DMS79 (cell line): ENCODE measurements at regions not wholly inside any gene's neighbourhood (a gene's known extent, or its start where the extent isn't known, plus 50 kb on each side); places are given as distances from the start of the nearest gene placed in this dataset.

ENCODE experiments used
- DNase-seq: peaks from one replicate; lab custom pipeline; 2025; lab: John Stamatoyannopoulos, UW

DNA sequence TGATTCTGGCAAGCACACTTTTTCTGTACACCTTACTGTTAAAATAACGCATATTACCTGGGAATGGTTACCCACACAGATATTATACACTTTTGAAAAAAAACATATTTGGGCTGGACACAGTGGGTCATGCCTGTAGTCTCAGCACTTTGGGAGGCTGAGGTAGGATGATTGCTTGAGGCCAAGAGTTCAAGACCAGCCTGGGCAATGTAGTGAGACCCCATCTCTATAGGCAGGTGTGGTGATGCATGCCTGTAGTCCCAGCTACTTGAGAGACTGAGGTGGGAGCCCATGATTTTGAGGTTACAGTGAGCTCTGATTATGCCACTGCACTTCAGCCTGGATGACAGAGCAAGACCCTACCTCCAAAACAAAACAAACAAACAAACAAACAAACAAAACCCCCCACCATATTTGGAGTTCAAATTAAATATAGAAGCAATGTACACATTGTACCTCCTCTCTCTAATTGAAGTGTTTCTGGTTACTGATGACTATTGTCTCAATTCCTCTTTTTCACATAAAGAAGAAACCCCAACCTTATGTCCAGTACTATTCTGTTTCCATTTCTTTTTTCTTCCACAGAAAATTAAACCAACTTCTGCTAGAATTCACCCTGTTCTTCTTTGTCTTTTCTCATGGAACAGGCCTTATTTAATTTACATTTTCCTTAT lies 152.6 kb upstream of the UMPS start:
- no peak for DNase-seq

DNA sequence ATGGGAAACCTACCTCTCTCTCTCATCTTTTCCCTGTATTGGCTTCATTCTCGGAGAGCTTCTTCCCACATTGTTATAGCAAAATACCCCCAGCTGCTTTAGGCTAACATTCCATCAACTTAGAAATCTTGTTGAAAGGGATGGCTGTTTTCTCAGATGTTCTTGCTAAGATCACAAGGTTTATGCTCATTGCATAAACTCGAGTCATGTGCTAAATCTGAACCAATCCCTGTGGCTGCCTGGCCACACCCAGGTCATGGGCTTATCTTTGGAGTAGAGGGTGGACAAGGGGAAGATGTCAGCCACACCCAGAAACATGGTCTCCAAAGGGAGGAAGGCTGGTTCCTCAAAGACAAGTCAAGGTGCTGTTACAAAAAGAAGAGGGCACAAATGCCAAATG lies 150.6 kb upstream of the UMPS start:
- no peak for DNase-seq

DNA sequence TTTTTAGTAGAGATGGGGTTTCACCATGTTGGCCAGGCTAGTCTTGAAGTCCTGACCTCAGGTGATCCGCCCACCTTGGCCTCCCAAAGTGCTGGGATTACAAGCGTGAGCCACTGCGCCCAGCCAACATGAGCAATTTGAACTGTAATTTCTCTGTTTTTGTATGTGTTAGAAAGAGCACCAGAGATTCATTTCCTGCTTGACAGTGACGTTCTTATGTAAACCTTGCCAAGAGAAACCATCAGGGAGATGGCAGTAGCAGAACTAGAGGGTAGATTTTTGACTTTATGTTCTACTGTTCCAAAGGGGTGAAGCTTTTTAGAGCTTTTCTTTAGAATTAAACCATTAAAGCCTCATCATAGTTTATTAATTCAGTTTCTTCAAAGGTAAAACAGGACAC lies 148.1 kb upstream of the UMPS start:
- no peak for DNase-seq

DNA sequence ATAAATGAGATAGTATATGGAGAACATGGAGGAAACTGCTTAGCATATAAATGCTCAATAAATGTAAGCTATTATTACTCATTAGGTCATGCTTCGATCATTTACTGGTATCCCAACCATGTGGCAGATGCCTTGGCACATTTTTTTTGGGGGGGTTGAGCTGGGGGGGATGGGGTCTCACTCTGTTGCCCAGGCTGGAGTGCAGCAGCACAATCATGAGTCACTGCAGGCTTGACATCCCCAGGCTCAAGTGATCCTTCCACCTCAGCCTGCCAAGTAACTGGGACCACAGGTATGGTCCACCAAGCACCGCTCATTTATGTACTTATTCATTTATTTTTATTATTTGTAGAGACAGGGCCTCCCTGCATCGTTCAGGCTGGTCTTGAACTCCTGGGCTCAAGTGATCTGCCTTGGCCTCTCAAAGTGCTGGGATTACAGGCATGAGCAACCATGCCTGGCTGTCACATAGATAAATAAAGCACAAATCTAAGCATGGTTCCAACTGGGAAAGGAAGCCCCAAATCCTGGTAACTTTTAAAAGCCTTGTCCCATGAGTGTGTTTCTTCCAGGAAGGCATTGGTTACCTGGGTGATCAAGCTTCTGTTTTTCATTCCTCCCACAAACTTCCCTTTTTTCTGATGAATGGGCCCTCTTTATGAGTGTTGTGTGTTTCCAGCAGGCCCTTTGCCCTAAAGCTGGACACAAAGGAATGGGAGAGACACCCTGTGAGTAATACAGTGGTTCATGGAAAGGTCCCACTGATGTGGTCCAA lies 147.4 kb upstream of the UMPS start:
- DNase-seq: no peak

DNA sequence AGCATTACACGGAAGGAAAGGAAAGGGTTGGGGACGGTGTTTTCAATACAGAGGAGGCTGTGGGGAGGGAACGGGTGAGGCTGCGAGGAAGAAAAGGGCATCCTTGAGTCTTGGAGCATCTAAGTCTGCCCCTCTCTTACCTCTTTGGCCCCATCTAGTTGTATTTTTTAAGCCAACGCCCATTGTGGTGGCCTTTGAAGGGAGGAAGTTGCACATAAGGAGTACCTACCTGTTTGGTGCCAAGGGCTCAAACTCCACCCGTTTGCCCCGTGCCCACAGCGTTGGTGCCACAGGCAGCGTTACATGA lies 146.1 kb upstream of the UMPS start:
- DNase-seq: no peak

DNA sequence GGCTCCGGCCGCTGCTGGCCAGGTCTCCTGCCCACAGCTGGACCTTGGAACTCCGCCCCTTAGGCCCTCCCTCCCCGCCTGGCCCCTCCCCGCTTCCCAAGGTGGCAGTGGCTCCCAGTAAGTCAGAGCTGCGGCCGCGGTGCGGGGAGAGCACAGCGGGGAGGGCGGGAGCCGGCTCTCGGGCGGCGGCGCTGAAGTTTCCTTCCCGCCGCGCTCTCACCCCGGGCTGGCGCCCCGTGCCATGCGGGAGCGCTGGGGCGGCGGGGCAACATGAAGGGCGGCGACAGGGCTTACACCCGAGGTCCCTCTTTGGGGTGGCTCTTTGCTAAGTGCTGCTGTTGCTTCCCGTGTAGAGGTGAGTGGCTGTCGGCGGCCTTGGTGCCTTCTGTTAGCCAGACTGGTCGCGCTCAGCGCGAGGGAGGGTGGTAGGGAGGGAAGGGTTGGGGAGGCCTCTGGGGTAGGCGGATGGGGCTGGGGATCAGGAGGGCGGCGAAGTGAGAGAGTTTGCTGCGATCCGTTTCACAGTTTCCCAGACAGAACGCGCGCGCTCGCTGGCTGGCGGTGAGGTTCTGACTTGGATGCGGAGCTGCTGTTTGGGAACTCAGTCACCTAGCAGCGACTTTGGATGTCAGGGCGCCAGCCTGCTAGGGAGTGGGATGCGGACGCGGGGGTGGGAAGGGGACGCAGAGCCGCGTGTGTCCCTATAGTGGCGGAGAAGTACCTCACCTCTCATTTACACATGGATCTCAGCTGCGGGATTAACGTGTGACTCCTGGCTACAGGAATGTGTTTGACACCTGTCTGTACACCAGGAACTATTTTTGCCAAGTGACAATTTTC lies 145.5 kb upstream of the UMPS start:
- DNase-seq: no peak

DNA sequence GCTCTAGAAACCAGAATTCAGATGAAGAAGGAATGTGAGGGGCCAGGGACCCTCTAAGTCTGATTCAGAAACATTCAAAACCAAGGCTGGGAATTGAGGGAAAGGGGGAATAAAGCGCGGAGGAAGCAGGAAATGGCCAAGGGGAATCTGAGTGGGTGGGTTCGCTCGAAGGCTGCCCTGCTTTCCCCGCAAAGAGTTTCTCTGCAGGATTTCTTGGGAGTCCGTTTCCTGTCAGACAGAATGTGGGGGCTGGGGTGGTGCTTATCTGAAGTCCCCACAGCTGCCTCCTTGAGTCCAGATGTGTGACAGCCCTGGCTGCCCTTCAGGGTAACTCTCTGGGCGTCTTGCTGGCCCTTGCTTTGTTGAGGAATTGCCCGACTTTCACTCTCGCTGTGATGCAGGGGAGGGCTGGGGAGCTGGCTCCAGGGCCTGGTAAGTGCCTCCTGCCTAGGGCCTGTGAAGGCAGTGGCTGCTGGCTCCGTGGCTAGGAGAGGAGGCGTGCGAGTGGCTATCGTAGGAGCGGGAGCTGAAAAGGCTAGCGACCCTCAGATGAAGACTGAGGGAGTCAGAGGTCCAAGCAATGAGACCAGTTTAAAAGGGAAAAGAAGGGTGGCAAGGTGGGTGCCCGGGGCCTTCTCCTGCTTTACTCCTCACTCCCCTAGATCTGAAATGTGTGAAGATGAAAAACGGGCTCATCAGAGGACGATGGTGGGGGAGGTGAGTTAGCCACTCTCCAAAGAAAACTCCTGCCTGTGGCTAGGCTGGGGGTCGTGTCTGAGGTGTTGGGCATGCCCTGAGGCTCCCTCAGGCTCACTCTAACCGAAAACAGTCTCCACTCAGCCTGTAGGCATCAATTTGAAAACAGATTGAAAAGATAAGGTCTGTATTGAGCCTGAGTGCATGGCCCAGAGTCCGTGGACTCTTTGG lies 143.9 kb upstream of the UMPS start:
- DNase-seq: no peak

DNA sequence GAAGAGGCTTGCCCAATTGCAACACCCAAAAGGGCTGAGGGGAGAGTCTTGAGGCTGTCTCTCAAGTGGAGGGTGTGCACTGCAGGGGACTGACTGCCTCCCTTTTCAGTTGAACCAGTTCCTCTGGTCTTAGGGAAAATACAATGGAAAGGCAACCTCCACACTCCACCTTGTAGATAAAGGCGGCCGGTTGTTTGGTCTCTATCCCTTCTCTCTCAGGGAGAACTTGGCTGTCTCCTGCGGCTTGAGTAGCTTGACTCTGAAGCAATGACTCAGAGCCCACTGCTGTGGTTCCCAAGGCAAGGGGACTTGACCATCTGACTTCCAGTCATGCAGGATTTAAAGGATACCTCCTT lies 143.2 kb upstream of the UMPS start:
- no peak for DNase-seq

DNA sequence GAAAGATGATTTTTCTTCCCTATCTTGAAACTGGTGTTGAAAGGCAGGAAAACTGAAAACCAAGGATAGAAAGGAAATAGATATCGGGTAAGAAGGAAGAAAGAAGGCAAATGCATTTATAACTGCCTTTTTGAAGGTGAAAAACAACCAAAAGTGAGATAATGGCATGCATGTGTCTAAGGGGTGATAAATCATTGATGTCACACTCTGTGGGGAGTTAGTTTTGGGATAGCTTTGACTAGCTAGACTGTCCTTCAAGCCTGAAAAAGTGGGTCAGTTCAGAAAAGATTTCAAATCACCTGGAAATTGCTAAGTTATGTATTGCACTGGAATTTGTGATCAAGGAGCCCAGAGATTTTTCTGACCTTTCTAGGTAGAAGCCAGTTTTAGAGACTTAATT lies 142.2 kb upstream of the UMPS start:
- no peak for DNase-seq

DNA sequence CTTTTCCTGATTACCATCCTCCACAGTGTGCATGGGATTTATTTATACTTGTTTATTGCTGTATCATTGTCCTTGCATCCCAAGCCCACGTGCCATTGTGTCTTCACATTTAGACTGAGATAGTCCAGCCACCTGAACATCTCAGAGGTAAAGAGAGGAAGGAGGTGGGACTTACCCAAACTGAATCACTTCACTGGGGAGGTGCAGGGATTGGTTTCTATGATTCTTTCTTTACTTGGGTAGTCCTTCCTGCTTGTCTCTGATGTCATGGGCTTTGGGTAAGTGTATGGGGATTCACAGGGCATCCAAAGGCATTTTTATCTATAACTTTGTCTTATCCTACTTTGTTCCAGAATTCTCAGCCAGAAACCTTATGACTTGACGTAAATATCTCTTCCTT lies 141.5 kb upstream of the UMPS start:
- DNase-seq: no peak

DNA sequence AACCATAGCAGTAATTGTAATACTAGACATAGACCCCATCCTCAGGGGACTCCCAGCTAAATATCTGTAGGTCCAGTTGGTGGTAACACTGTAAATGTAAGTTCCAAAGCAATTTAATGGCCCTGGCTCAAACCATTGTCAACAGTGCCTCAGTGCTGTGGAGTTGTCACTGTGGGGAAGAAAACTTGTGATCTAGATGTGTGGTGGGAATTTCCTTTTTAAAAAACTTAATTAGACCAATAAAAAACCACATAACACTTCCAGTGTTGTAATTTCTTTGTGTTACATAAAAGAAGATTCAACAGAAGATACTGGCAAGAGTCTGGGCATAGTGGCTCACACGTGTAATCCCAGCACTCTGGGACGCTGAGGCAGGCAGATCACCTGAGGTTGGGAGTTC lies 138.6 kb upstream of the UMPS start:
- DNase-seq: no peak

DNA sequence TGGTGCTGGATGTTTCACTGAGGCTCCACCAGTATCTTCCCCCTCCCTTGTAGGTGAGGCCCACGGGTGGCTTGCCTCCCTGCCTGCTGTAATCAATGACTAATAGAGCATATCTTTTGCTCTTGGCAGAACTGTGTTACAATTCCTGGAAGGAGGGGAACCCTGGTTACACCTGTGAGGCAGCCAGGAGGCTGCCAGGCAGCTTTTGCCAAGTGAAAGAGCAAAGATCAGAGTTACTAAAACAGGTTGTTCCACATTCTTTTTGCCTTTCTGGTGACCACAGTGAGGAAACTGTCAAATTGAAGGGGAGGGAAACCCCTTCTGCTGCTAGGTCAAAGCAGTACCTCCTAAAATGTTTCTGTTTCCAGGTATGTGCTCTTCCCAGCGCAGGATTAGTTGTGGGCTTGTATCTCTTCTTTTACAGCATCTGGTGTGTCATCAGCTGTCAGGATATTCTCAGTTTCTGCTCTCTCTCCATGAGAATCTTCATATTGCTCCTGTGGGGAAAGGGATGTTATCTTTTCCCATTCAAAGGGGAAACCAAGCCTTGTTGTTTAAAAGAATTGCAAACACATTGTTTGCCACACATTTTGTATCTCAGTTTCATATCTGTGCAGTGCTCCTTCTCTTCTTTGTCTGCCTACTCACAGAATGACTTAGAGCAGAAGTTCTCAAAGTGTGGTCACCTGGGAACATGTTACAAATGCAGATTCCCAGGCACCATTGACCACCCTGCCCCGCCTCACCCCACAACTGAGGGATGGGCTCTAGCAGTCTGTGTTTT lies 137.4 kb upstream of the UMPS start:
- DNase-seq: peak; percentile 74

DNA sequence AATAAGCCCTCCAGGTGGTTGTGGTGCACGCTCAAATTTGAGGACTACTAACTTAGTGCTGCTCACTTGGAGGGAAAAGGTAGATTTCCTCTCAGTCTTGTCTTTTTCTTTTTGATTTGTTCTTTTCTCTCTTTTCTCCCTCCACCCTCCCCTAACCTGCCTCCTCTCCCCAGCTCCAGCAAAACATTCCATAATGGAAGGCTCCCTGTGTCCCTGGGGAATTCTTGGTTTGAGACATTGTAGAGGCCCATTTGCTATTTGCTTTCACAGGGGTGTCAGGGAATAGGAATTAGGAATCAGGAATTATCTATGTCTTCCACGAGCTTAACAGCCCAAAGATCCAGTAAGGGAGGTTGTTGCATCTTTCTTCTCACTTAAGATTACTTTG lies 136.8 kb upstream of the UMPS start:
- DNase-seq: no peak

DNA sequence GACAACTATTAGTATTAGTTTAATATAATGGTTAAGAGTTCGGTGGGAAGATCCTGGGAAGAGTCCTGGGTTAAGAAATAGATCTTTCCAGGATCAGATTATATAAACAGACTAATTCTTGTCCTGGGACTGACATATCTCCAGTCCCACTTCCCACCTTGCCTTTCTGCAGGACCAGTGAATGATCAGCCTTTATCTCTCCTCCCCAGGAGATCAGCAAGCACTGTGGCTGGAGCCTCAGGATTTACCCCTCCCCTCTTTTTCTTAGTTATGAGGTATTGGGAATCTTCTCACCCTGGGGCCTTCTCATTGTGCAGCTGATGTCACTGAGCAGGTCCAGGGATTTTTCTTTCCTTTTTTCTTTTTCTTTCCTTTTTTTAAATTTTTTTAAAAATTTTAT lies 135.7 kb upstream of the UMPS start:
- DNase-seq: no peak

DNA sequence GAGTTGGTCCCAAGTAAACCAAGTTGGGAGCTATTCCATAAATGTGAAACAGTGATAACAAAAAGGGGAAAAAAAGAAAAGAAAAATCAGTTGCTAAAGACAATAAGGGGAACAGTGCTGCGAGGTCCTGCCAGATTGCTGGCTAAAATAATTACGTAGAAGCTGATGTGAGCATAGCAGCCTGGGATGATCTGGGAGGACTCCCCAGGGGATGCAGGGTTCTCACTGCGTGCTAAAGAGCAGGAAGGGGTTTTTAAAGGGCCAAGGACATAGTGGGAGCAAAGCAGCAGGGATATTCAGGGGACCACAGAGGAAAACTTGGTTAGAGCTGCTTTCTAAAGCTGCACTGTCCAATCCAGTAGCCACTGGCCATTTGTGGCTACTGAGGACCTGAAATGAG lies 133.0 kb upstream of the UMPS start:
- no peak for DNase-seq

DNA sequence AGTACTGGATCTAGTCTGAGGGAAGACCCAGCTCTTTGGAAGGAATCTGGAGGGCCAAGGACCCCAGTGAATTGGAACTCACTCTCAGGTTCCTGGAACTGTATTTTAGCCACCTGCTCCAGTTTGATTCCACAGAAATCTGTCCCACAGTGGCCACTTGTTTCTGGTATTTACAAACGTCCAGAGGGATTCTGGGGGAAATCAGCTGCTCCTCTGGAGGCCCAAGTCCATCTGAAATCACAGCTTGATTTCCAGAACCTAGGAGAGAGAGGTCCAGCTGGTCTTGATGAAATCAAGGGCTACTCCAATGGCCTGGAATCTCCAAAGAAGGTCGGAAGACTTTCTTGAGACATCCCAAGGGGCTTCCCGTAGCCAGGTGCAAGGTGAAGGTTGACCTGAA lies 132.3 kb upstream of the UMPS start:
- DNase-seq: no peak

DNA sequence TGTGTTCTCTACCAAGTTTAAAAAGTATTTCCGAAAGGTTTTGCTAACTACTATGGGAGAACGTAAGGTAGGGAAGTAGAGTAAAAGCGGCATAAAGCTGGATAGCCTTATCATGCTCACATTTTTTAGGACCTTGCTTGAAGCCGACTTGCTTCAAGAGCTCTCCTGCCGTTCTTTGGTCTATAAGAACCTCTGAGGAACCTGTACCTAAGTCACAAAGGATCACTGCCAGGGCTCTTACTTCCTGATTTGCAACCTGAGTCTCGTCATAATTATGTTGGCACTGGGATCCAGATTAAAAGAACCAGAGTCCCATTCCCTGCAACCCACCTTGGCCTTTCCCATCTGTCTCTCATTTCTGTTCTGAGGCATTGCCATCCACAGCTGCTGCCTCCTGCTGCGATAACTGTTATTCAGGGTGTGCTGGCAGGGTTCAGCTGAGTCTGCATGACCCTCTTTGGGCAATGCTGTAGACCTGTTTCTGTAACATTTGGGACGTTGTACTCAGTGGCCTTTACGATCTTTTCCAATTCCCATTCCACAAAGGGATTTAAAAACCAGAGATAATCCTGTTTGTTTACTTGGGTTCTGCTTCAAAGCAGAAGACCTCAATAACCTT lies 131.0 kb upstream of the UMPS start:
- no peak for DNase-seq

DNA sequence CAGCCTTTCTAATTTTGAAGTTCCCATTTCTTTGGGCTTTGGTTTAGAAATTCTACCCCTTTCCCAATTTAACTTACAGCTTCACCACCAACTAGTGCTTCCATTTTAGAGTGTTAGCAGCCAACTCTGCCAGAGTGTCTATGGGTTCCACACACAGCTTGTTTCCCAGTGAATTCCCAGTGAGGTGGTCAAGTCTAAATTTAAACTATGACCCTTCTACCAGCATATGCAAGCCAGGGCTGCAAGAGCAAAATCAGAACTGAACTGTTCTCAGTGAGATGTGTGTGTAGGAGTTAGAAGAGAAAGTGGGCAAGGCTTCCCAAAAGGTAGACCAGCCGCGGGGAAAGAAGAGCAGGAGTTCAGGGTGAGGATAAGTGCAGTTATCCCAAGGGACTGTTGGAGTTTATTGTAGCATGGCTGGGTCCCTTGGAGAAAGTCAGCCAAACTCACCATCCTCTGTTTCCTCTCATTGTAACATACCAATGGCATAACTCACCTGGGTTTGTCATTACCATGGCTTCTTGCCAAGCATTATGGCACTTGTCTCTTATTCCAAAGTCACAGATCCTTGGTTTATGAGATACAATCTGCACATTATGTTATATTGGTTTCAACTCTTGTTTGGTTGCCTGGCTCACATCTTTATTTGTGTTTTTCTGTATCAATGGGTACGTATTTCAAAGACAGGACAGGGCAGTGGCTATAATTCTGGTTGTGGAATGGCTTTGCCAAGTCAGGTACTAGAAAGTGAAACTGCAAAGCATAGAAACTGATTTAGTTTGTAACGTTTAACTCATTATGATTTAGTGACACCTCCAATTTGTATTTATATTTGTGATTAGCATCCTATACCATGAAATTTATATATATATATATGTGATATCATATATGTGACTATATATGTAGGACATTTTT lies 130.2 kb upstream of the UMPS start:
- DNase-seq: no peak

DNA sequence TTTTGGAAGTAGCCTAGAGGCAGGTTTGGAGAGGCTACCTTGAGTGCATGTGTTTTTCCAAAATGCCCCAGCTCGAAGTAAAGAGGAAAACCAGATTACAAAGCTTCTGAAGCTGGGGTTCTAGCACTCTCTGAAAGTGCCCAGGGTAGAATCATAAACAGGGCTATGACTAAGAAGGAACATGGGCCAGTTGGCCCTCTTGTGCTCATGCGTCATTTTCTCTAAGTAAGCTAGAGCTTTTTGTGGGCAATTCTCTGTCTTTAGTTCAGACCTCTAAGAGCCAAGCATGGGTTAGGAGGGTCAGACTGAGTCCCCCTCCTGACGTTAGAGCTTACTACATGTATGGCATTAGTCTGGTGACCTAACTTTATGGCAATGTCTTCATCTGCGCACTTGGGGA lies 129.5 kb upstream of the UMPS start:
- no peak for DNase-seq

DNA sequence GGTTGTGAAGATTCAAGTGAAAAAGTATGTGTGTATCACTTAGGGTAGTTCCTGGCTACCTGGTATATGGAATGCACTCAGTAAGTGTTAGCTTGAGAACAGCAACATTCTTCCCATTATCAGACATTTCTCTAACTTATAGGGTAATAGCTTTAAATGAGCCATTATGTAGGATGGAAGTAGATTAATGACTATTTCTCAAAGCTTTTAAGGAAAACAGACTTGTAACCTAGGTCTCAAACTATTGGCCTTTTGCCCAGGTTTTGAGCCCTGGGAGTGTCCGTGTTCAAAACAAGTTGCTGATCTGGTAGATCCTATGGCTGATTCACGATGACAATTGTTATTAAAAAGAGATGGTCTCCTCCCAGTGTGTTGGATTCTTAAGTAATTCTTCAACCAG lies 129.1 kb upstream of the UMPS start:
- DNase-seq: no peak
